ENCODE measurements at regions not wholly inside any gene's neighbourhood (a gene's known extent, or its start where the extent isn't known, plus 50 kb on each side); places are given as distances from the start of the nearest gene placed in this dataset.

DNA sequence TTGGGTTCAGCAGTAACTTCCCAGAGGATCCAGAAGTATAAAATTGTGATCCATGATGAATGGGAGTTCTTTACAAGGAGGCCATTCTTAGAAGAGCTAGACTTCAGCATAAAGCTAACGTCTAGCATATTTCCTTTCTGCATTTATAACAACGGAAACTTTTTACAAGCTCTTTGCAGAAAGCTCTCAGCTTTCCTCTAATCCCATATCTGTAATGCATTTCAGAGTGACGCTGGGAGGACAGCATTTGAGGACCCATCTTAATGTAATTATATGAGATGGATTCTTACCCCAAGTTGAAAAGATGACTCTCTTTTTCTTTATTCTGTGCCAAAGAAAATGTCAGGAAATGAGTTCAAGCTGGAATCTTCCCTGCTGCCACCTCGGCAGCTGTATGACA is 132.0 kb upstream of the CACHD1 start:
- TF ChIP-seq CTCF (IDR thresholded peaks at IDR 0.05; ENCODE audit: low read depth, low read length): no peak
- no peak for TF ChIP-seq POLR2A (IDR thresholded peaks at IDR 0.05; ENCODE audit: extremely low read depth, insufficient read length)
- TF ChIP-seq MYC (IDR thresholded peaks at IDR 0.05; ENCODE audit: low read depth, low read length): no peak
